OCI-LY7 (cell line): ENCODE measurements at regions not wholly inside any gene's neighbourhood (a gene's known extent, or its start where the extent isn't known, plus 50 kb on each side); places are given as distances from the start of the nearest gene placed in this dataset.

ENCODE experiments used
- BruUV-seq: library from RNA; stranded (reverse); fragments of 400-500 nt; replicated peaks from 2 replicates; lab custom pipeline; 2021; lab: Mats Ljungman, UMichigan
- CTCF ChIA-PET: fragments of 300-600 bp; sonication (Branson Sonifier 250); formaldehyde crosslinking; loops from one replicate; lab custom pipeline; 2022; ENCODE audit warnings: antibody characterized with exemption; ENCODE audit not compliant: unreplicated experiment; lab: Charles Lee
- POLR2A ChIA-PET: fragments of 300-600 bp; sonication (Branson Sonifier 250); formaldehyde crosslinking; loops from one replicate; lab custom pipeline; 2022; ENCODE audit warnings: antibody characterized with exemption; lab: Charles Lee
- DNase-seq: peaks from one replicate; pipeline ENCODE4 v3.0.0-alpha.2; 2015; ENCODE audit warnings: low spot score
- H2AFZ ChIP-seq: fragments of 200-600 bp; sonication (generic), shearing (Covaris generic); 2 replicates; pipeline ENCODE4 v1.6.1; 2014; ENCODE audit warnings: mild to moderate bottlenecking, antibody characterized with exemption, low read length, moderate library complexity
- H3K27ac ChIP-seq: fragments of 200-600 bp; sonication (generic); 2 replicates; pipeline ENCODE4 v1.5.1; 2014; ENCODE audit warnings: mixed run types, low read depth, mild to moderate bottlenecking, moderate library complexity, low read length, inconsistent platforms; ENCODE audit not compliant: poor library complexity, severe bottlenecking
- H3K36me3 ChIP-seq: fragments of 200-600 bp; sonication (generic); 2 replicates; pipeline ENCODE4 v1.6.1; 2014; ENCODE audit warnings: mild to moderate bottlenecking, antibody characterized with exemption, low read length, moderate library complexity, mixed read lengths; ENCODE audit not compliant: insufficient read depth
- H3K4me1 ChIP-seq: fragments of 200-600 bp; sonication (generic); 2 replicates; pipeline ENCODE4 v1.5.1; 2014; ENCODE audit warnings: mild to moderate bottlenecking, low read length; ENCODE audit not compliant: insufficient read depth, poor library complexity, severe bottlenecking
- H3K4me2 ChIP-seq: fragments of 200-600 bp; sonication (generic); 2 replicates; pipeline ENCODE4 v1.6.1; 2014; ENCODE audit warnings: mild to moderate bottlenecking, low read length
- H3K4me3 ChIP-seq: fragments of 200-600 bp; sonication (generic); 2 replicates; pipeline ENCODE4 v1.5.1; 2014; ENCODE audit warnings: mild to moderate bottlenecking, low read depth, low read length; ENCODE audit not compliant: poor library complexity, severe bottlenecking
- H3K79me2 ChIP-seq: fragments of 200-600 bp; sonication (generic); 2 replicates; pipeline ENCODE4 v1.6.1; 2016; ENCODE audit warnings: low read depth, mild to moderate bottlenecking, low read length, moderate library complexity, mixed read lengths; ENCODE audit not compliant: insufficient read depth
- H3K9me2 ChIP-seq: fragments of 200-600 bp; sonication (generic); 2 replicates; pipeline ENCODE4 v1.6.1; 2016; ENCODE audit warnings: mild to moderate bottlenecking, low read length, mixed read lengths; ENCODE audit not compliant: insufficient read depth
- H3K9me3 ChIP-seq: fragments of 200-600 bp; sonication (generic); 2 replicates; pipeline ENCODE4 v1.6.1; 2014; ENCODE audit warnings: mild to moderate bottlenecking, mixed run types, low read length, mixed read lengths
- H4K20me1 ChIP-seq: fragments of 200-600 bp; sonication (generic); 2 replicates; pipeline ENCODE4 v1.6.1; 2014; ENCODE audit warnings: mild to moderate bottlenecking, antibody characterized with exemption, low read length, moderate library complexity, mixed read lengths; ENCODE audit not compliant: insufficient read depth
- EZH2phosphoT487 ChIP-seq: fragments of 200-600 bp; sonication (generic); IDR thresholded peaks from 2 replicates; pipeline ENCODE4 v1.6.1; 2018; ENCODE audit warnings: low read depth, borderline replicate concordance, mild to moderate bottlenecking, mixed run types, antibody characterized with exemption, low read length, moderate library complexity, mixed read lengths
- intact Hi-C: fragments of 100-400 bp; cut with micrococcal nuclease; formaldehyde crosslinking; loops from one replicate; pipeline ENCODE4 v1.10.0; 2022; ENCODE audit not compliant: unreplicated experiment
- TF ChIP-seq, protein P1 (sequence below): fragments of 200-600 bp; sonication (generic); conservative IDR thresholded peaks from 2 replicates; pipeline ENCODE4 v1.5.1; 2014; ENCODE audit warnings: mild to moderate bottlenecking, antibody characterized with exemption, low read length, moderate library complexity, mixed read lengths

DNA sequence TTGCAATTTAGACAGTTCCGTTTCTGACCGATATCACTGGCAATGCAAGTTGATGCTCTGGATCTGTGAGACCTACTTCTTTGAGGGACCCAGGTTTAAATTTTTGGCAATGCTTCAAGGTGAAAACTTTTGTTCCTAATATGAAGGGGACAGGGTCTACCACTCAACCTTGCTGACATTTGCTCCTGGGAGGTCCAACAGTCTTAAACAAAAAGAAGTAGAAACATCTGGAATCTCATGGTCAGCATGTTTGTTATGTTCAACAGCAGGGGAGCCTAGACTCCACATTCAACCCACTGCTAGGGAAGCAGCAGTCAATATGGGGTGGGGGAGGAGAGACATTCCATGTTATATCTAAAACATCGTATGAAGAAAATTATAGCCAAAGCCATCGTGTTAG lies 196.4 kb downstream of the SIM1 start:
- no peaks in the 10 kb centered on the region for H3K36me3 ChIP-seq
- intact Hi-C loops = no loop called here
- no peak overlapping the region for H3K4me2 ChIP-seq
- H3K9me2 ChIP-seq = no peaks in the 10 kb centered on the region
- ChIA-PET CTCF (no interaction called here), POLR2A (no interaction called here)
- H3K9me3 ChIP-seq = no peaks in the 10 kb centered on the region
- H3K4me3 ChIP-seq = no peak overlapping the region
- no peaks in the 10 kb centered on the region for H3K4me1 ChIP-seq
- H3K27ac ChIP-seq = no peak overlapping the region
- no peak for TF ChIP-seq EZH2phosphoT487
- TF ChIP-seq, protein P1, sequence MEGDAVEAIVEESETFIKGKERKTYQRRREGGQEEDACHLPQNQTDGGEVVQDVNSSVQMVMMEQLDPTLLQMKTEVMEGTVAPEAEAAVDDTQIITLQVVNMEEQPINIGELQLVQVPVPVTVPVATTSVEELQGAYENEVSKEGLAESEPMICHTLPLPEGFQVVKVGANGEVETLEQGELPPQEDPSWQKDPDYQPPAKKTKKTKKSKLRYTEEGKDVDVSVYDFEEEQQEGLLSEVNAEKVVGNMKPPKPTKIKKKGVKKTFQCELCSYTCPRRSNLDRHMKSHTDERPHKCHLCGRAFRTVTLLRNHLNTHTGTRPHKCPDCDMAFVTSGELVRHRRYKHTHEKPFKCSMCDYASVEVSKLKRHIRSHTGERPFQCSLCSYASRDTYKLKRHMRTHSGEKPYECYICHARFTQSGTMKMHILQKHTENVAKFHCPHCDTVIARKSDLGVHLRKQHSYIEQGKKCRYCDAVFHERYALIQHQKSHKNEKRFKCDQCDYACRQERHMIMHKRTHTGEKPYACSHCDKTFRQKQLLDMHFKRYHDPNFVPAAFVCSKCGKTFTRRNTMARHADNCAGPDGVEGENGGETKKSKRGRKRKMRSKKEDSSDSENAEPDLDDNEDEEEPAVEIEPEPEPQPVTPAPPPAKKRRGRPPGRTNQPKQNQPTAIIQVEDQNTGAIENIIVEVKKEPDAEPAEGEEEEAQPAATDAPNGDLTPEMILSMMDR = no peak
- no TSS peak for BruUV-seq
- no peak overlapping the region for H2AFZ ChIP-seq
- DNase-seq = no peak
- H4K20me1 ChIP-seq = no peaks in the 10 kb centered on the region
- no peaks in the 10 kb centered on the region for H3K79me2 ChIP-seq

DNA sequence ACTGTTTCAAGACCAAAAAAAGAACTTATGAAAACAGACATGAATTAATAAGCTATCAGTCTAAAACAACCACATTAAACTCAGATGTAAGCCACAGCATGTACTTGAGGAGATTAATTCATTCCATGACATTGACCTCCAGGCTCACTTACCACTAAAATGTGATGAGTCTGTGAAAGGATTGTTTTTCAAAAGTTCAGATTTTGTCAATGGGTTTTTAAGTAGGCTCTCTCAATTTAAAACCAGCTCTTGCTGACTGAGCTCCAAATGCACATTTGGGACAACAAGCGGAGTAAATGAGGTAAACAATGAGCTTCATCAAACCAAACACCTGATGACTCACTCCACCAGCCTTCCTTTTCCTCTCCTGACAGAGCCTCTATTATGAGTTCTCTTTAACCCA lies 197.0 kb downstream of the SIM1 start:
- no peak overlapping the region for H3K4me3 ChIP-seq
- no peaks in the 10 kb centered on the region for H3K4me1 ChIP-seq
- H3K27ac ChIP-seq = no peak overlapping the region
- intact Hi-C loops = no loop called here
- no TSS peak for BruUV-seq
- H3K36me3 ChIP-seq = no peaks in the 10 kb centered on the region
- POLR2A ChIA-PET = interaction anchor here (1.2 kb wide), 1 partner anchor 8 kb away, joined by 3 read pairs; no protein-coding TSS in a partner anchor
- no peak for TF ChIP-seq EZH2phosphoT487
- TF ChIP-seq, protein P1 = no peak
- no peak overlapping the region for H3K4me2 ChIP-seq
- H4K20me1 ChIP-seq = no peaks in the 10 kb centered on the region
- no peaks in the 10 kb centered on the region for H3K9me3 ChIP-seq
- DNase-seq = no peak
- H3K9me2 ChIP-seq = no peaks in the 10 kb centered on the region
- CTCF ChIA-PET = no interaction called here
- no peaks in the 10 kb centered on the region for H3K79me2 ChIP-seq
- H2AFZ ChIP-seq = no peak overlapping the region

- Histone ChIP-seq H4K20me1 (no peaks in the 10 kb centered on the region), H3K36me3 (no peaks in the 10 kb centered on the region), H3K4me3 (no peak overlapping the region), H3K9me2 (no peaks in the 10 kb centered on the region), H2AFZ (no peak overlapping the region), H3K27ac (no peak overlapping the region), H3K9me3 (no peaks in the 10 kb centered on the region), H3K4me2 (no peak overlapping the region), H3K79me2 (no peaks in the 10 kb centered on the region), H3K4me1 (no peaks in the 10 kb centered on the region)
- TF ChIP-seq EZH2phosphoT487 = no peak
- TF ChIP-seq, protein P1 = no peak
- BruUV-seq = no TSS peak
- ChIA-PET CTCF (no interaction called here), POLR2A (interaction anchor here (1.2 kb wide), 1 partner anchor 9 kb away, joined by 3 read pairs; no protein-coding TSS in a partner anchor)
- intact Hi-C loops = no loop called here
- no peak for DNase-seq
Observed at GRCh38 chr6:100266494-100267401, 198.0 kb downstream of the SIM1 start.
